HG03159 (cell line): ENCODE measurements at regions not wholly inside any gene's neighbourhood (a gene's known extent, or its start where the extent isn't known, plus 50 kb on each side); places are given as distances from the start of the nearest gene placed in this dataset.

Experiments used
- ATAC-seq: cut with Tn5 transposase; IDR thresholded peaks from one replicate; pipeline ENCODE4 v1.9.1; 2021; ENCODE audit warnings: mild to moderate bottlenecking, moderate library complexity; ENCODE audit not compliant: unreplicated experiment

GRCh38 chr9:82538634-82539033, 524.3 kb downstream of the RASEF start:
- no peak for ATAC-seq

DNA sequence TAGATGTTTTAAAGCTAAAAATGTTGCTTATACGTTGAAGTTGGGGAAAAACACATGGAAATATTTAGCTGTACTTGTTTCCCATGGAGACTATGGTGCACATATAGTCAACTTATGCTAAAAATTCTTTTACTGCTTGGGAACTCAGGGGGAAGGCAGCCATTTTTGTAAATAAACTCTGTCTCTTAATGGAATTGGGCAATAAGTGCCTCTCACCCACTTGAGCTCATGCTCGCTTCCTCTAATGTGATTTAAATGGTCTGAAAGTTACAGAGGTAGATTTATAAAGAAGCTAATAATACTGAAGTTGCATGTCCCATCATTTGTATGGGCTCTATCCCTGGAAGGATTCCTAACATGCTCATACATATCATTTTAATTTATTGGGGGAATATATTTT, 523.8 kb downstream of the RASEF start:
- ATAC-seq, result no peak

GRCh38 chr9:82539856-82540579, 522.9 kb downstream of the RASEF start:
- no peak for ATAC-seq

GRCh38 chr9:82543726-82544125, 519.2 kb downstream of the RASEF start:
- no peak for ATAC-seq

DNA sequence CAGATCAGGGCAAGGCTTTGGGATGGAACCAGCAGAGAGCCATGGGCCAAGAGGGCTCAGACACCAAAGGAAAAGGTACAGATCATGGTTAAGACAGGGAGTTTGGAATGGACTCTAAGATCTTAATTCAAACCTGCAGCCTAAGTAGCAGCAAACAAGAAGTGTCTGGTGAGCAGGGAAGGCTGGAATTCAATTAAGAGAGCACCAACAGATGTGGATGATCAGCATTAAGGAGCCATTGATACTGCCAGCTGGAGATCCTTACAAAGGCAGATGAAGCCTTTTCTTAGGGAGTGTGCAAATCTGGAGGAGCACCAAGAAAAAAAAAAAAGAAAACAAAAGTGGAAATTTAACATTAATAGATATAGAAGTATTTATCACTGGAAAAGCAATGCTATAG, 516.8 kb downstream of the RASEF start:
- no peak for ATAC-seq

GRCh38 chr9:82547995-82548394, 514.9 kb downstream of the RASEF start:
- no peak for ATAC-seq

GRCh38 chr9:82549174-82549821, 513.6 kb downstream of the RASEF start:
- ATAC-seq, result no peak

GRCh38 chr9:82552784-82553183, 510.2 kb downstream of the RASEF start:
- no peak for ATAC-seq

GRCh38 chr9:82553654-82554366, 509.1 kb downstream of the RASEF start:
- no peak for ATAC-seq

DNA sequence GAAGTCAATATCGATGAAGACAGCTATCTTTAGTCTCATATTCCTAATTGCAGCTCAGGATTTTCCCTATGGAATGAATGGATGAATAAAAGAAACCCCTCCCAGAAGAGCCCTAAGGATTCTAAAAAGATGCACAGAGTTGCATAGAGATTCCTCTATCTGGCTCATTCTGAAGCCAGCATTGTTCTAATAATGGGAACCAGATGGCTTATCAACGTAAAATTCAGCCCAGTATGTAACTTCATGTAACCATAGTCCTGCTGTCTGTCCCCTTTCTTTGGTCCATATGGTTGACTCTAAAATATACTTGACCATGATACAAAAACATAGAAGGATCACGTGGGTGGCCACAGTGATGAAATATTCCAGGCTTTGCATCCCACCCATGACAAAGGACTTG, 508.6 kb downstream of the RASEF start:
- no peak for ATAC-seq

GRCh38 chr9:82555031-82555430, 507.9 kb downstream of the RASEF start:
- ATAC-seq, result no peak

DNA sequence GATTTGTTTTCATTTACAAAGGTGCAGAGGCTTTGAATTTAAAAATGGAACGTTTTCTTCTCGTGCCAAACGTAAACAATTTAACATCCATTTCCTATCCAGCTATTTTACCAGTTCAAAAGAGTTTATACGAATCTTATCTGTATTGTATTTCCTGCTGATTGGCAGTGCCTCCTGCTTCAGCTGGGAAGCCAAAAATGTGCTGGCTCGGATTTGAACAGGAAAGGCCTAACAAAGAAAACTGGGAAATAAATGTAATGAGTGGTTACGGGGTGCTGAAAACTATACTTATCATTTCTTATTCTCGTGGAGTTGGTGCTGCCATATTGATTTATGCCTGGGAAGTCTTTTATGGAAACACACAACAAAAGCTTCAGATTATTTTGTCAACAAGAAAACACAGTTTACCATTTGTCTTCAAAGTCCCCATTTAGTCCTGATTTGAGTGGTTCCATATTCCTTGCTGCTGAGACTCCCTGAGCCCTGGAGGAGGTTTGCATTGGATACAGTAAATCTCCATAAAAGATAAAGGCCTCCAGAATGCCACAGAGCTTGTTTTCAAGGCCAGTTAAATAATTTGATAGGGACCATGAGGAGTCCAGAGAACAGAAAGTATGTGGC, 507.4 kb downstream of the RASEF start:
- no peak for ATAC-seq

- ATAC-seq, result no peak
Measured at GRCh38 chr9:82558346-82558745, 504.6 kb downstream of the RASEF start.

GRCh38 chr9:82558855-82559630, 503.9 kb downstream of the RASEF start:
- no peak for ATAC-seq

GRCh38 chr9:82560036-82560435, 502.9 kb downstream of the RASEF start:
- ATAC-seq, result no peak

GRCh38 chr9:82560457-82560904, 502.5 kb downstream of the RASEF start:
- ATAC-seq, result no peak

DNA sequence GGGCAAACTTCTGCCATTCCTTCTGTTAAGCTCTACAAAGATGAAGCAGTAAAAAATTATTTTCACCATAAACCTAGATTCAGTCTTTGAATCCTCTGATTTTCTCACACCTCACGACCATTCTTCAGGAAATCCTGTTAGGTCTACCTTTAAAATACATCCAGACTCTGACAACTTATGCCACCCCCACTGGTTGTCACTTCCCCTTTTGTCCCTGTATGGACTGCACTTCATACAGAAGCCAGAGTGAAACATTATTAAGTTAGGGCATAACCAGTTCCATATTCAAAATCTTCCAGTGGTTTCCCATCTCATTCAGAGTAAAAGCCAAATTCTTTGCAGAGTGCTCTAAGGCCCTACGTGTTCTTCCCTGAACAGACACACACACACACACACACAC, 499.8 kb downstream of the RASEF start:
- no peak for ATAC-seq

DNA sequence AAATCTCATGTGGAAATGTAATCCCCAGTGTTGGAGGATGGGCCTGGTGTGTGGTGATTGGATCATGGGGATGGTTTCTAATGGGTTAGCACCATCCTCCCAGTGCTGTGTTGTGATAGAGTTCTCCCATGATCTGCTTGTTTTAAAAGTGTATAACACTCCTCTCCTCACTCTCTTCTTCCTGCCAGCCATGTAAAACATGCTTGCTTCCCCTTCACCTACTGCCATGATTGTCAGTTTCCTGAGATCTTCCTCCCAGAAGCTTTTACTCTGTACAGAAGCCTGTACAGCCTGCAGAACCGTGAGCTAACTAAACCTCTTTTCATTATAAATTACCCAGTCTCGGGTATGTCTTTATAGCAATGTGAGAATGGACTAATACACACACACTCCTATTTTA, 499.1 kb downstream of the RASEF start:
- ATAC-seq, result no peak

DNA sequence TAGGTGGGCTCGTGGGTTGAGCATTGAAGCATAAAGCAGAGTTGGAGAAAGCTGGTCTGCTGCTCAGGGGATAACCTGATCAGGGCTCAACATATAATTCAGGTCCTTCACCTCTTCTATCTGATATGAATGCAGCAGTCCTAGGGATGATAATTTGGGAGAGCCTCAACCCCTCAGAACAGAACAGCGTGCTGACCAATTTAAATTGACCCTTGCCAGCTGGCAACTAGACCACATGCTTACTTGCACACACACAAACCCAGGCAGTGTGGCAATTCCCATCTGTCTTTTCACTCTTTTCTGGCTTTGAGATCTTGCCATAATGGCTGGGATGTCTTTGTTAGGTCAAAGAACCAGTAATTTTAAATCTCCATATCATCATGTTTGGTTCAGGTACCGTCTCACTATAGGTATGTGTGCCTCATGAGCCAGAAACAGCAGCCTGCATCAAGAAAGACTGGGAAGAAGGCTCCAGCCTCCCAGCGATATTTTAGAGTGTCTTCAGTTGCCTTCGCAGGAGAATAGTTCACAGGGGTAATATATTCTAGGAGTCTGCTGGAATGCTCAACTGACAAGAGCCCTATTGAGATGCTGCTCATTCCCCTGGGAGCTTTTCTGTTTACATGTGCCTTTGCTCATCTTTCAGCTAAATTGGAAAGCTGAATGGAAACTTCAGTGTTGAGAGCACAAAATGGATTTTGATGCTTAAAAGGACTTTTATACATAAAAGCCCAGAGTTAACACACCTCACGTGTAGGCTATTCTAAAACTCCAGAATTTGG, 497.6 kb downstream of the RASEF start:
- no peak for ATAC-seq

- ATAC-seq, result no peak
Measured at GRCh38 chr9:82567953-82568352, 495.0 kb downstream of the RASEF start.
